ENCODE measurements at regions not wholly inside any gene's neighbourhood (a gene's known extent, or its start where the extent isn't known, plus 50 kb on each side); places are given as distances from the start of the nearest gene placed in this dataset.

- no peak for DNase-seq
- no peaks in the 10 kb centered on the region for H3K9me3 ChIP-seq
- no peak overlapping the region for H3K4me3 ChIP-seq
- TF ChIP-seq POLR2A (IDR thresholded peaks at IDR 0.05) (no peak), CTCF (IDR thresholded peaks at IDR 0.05) (no peak)
- H3K27me3 ChIP-seq: no peaks in the 10 kb centered on the region
- H3K36me3 ChIP-seq: no peaks in the 10 kb centered on the region
- H3K27ac ChIP-seq: no peak overlapping the region
- no peaks in the 10 kb centered on the region for H3K4me1 ChIP-seq
Observed at GRCh38 chr1:99193431-99193830, 70.9 kb upstream of the PLPPR4 start.

GRCh38 chr1:99198393-99198792, 65.9 kb upstream of the PLPPR4 start:
- Histone ChIP-seq H3K27ac (no peak overlapping the region), H3K4me1 (no peaks in the 10 kb centered on the region), H3K9me3 (no peaks in the 10 kb centered on the region), H3K27me3 (no peaks in the 10 kb centered on the region), H3K4me3 (no peak overlapping the region), H3K36me3 (no peaks in the 10 kb centered on the region)
- no peak for TF ChIP-seq CTCF (IDR thresholded peaks at IDR 0.05)
- TF ChIP-seq POLR2A (IDR thresholded peaks at IDR 0.05): no peak
- DNase-seq: no peak

- H3K27ac ChIP-seq: no peak overlapping the region
- H3K4me3 ChIP-seq: no peak overlapping the region
- no peaks in the 10 kb centered on the region for H3K4me1 ChIP-seq
- no peaks in the 10 kb centered on the region for H3K27me3 ChIP-seq
- no peak for DNase-seq
- no peaks in the 10 kb centered on the region for H3K36me3 ChIP-seq
- TF ChIP-seq CTCF (IDR thresholded peaks at IDR 0.05) (no peak), POLR2A (IDR thresholded peaks at IDR 0.05) (no peak)
- no peaks in the 10 kb centered on the region for H3K9me3 ChIP-seq
Observed at GRCh38 chr1:99207216-99207615, 57.1 kb upstream of the PLPPR4 start.

Data from Peyer's patch (tissue), 4 donors.